ENCODE measurements at regions not wholly inside any gene's neighbourhood (a gene's known extent, or its start where the extent isn't known, plus 50 kb on each side); places are given as distances from the start of the nearest gene placed in this dataset.

- Histone ChIP-seq H3K36me3 (ENCODE audit: control insufficient read depth, insufficient read depth, low read length) (no peaks in the 10 kb centered on the region), H3K27me3 (ENCODE audit: control insufficient read depth, insufficient read depth, low read length) (no peaks in the 10 kb centered on the region), H3K4me1 (ENCODE audit: control insufficient read depth, insufficient read depth, low read length) (no peaks in the 10 kb centered on the region), H3K4me3 (ENCODE audit: low read length) (no peak overlapping the region), H3K9me3 (ENCODE audit: control insufficient read depth, insufficient read depth, low read length) (no peaks in the 10 kb centered on the region), H3K27ac (ENCODE audit: low read length) (no peak overlapping the region)
- ATAC-seq (no peak), DNase-seq (no peak)
- Mint-ChIP-seq H3K4me3 (no peak overlapping the region), H3K4me1 (no peaks in the 10 kb centered on the region), H3K27me3 (ENCODE audit: low read depth in 2 of 2) (no peaks in the 10 kb centered on the region), H3K9me3 (peaks cover 25 to 28% of the 10 kb centered on the region in 2 donors), H3K27ac (no peak overlapping the region), H3K36me3 (peaks cover 12% of the 10 kb centered on the region)
- intact Hi-C loops (cut with micrococcal nuclease) = no loop called here
- no peak for TF ChIP-seq CTCF (IDR thresholded peaks at IDR 0.05)
These were observed 1079.9 kb upstream of the LRRTM3 start for GRCh38 chr10:65845916-65846315.

- no peak for TF ChIP-seq CTCF (IDR thresholded peaks at IDR 0.05)
- H3K36me3 Mint-ChIP-seq = peaks cover 12% of the 10 kb centered on the region
- no peak overlapping the region for H3K4me3 ChIP-seq (ENCODE audit: low read length)
- H3K27ac ChIP-seq (ENCODE audit: low read length) = no peak overlapping the region
- no peaks in the 10 kb centered on the region for H3K4me1 ChIP-seq (ENCODE audit: control insufficient read depth, insufficient read depth, low read length)
- no peaks in the 10 kb centered on the region for H3K27me3 Mint-ChIP-seq (ENCODE audit: low read depth in 2 of 2)
- intact Hi-C loops (cut with micrococcal nuclease) = no loop called here
- DNase-seq (no peak), ATAC-seq (no peak)
- H3K9me3 Mint-ChIP-seq = peaks cover 25 to 30% of the 10 kb centered on the region in 2 donors
- no peaks in the 10 kb centered on the region for H3K27me3 ChIP-seq (ENCODE audit: control insufficient read depth, insufficient read depth, low read length)
- no peaks in the 10 kb centered on the region for H3K9me3 ChIP-seq (ENCODE audit: control insufficient read depth, insufficient read depth, low read length)
- H3K4me3 Mint-ChIP-seq = no peak overlapping the region
- no peak overlapping the region for H3K27ac Mint-ChIP-seq
- no peaks in the 10 kb centered on the region for H3K36me3 ChIP-seq (ENCODE audit: control insufficient read depth, insufficient read depth, low read length)
- no CpG with 5 or more reads among the region's 1 CpG for WGBS (ENCODE audit: insufficient coverage)
- no peaks in the 10 kb centered on the region for H3K4me1 Mint-ChIP-seq
These were observed 1079.3 kb upstream of the LRRTM3 start for GRCh38 chr10:65846541-65846940.

DNA sequence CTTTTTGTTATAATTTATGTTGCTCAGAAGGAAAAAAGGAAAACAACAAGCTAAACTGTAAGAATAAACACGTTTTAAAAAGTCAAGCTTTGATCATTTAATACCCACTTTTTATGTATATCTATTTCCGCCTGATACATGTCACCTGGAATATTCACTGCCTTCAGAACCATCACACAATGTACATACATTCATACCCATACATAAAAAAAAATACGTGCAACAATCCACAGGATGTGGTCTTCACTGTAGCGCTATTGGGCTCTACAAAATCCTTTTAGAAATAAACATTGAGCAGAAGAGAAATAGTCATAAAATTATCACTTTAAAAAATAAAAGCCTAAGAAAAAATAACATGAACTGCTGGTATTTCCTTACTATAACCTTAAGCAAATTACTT is 1078.9 kb upstream of the LRRTM3 start:
- Mint-ChIP-seq H3K4me3 (no peak overlapping the region), H3K36me3 (peaks cover 15% of the 10 kb centered on the region), H3K27ac (no peak overlapping the region), H3K4me1 (no peaks in the 10 kb centered on the region), H3K9me3 (peaks cover 24 to 30% of the 10 kb centered on the region in 2 donors), H3K27me3 (ENCODE audit: low read depth in 2 of 2) (no peaks in the 10 kb centered on the region)
- Histone ChIP-seq H3K4me3 (ENCODE audit: low read length) (no peak overlapping the region), H3K36me3 (ENCODE audit: control insufficient read depth, insufficient read depth, low read length) (no peaks in the 10 kb centered on the region), H3K4me1 (ENCODE audit: control insufficient read depth, insufficient read depth, low read length) (no peaks in the 10 kb centered on the region), H3K27ac (ENCODE audit: low read length) (no peak overlapping the region), H3K9me3 (ENCODE audit: control insufficient read depth, insufficient read depth, low read length) (no peaks in the 10 kb centered on the region), H3K27me3 (ENCODE audit: control insufficient read depth, insufficient read depth, low read length) (no peaks in the 10 kb centered on the region)
- 53% methylated on average over 3 of the region's 4 CpGs for WGBS (ENCODE audit: insufficient coverage)
- intact Hi-C loops (cut with micrococcal nuclease) = no loop called here
- no peak for DNase-seq
- no peak for TF ChIP-seq CTCF (IDR thresholded peaks at IDR 0.05)
- ATAC-seq = no peak

DNA sequence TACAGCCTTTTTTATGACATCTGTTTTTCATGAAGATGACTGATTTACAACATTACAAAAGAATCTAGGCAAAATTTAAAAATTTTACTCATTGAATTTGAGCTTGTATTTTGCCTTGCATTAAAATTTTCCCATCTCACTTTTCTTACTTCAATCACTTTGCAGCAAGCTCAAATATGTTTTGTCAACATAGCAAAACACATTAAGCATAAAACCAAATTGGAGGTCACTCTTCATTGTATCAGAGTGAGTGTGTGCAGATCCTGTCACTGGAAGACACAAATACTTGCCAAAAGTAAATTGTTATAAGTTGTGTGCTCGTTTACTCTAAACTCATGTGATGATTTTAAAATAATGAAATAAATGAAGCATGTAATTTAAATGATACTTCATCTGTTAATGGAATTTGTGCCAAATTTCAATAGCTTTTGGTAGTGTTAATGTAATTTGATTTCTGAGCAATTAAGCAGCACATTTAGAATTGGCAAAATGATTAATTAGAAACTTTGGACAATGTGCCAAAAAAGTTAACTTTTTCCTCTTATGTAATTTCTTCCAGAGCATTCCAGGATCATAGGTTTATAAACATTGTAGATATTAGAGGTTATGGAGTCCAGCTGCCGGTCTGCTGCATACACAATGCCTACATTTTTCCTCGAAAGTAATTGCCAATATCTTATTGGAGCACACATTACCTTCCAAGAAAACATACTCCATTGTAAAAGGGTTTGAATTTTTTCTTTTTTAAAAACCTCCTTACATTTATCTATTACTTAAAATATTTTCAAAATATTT is 1078.2 kb upstream of the LRRTM3 start:
- no peak overlapping the region for H3K4me3 ChIP-seq (ENCODE audit: low read length)
- TF ChIP-seq CTCF (IDR thresholded peaks at IDR 0.05) = no peak
- H3K4me1 ChIP-seq (ENCODE audit: control insufficient read depth, insufficient read depth, low read length) = no peaks in the 10 kb centered on the region
- no peaks in the 10 kb centered on the region for H3K27me3 ChIP-seq (ENCODE audit: control insufficient read depth, insufficient read depth, low read length)
- H3K27ac ChIP-seq (ENCODE audit: low read length) = no peak overlapping the region
- no peaks in the 10 kb centered on the region for H3K4me1 Mint-ChIP-seq
- ATAC-seq (no peak), DNase-seq (no peak)
- H3K27me3 Mint-ChIP-seq (ENCODE audit: low read depth in 2 of 2) = no peaks in the 10 kb centered on the region
- intact Hi-C loops (cut with micrococcal nuclease) = no loop called here
- H3K36me3 ChIP-seq (ENCODE audit: control insufficient read depth, insufficient read depth, low read length) = no peaks in the 10 kb centered on the region
- WGBS (ENCODE audit: insufficient coverage) = 80% methylated on average over 1 of the region's 3 CpGs
- H3K27ac Mint-ChIP-seq = no peak overlapping the region
- H3K36me3 Mint-ChIP-seq = peaks cover 19% of the 10 kb centered on the region
- no peak overlapping the region for H3K4me3 Mint-ChIP-seq
- H3K9me3 Mint-ChIP-seq = peaks cover 24 to 29% of the 10 kb centered on the region in 2 donors
- no peaks in the 10 kb centered on the region for H3K9me3 ChIP-seq (ENCODE audit: control insufficient read depth, insufficient read depth, low read length)

Measured in natural killer cell (primary cell).